Naive thymus-derived CD4-positive, alpha-beta T cell (primary cell): ENCODE measurements at regions not wholly inside any gene's neighbourhood (a gene's known extent, or its start where the extent isn't known, plus 50 kb on each side); places are given as distances from the start of the nearest gene placed in this dataset.
"Not testable (repeated sequence)": the region's sequence is repeated elsewhere in the genome, so short reads cannot be mapped to it uniquely, and the experiment has no call there.

Experiments
- ATAC-seq: fragments of 150-1000 bp; cut with Tn5 transposase; 2 replicates; pipeline ENCODE4 v1.10.0; 2021; ENCODE audit warnings: mild to moderate bottlenecking, moderate library complexity
- CTCF ChIA-PET: fragments of 350-600 bp; sonication (Branson Sonifier 250); formaldehyde crosslinking; loops from one replicate; lab custom pipeline; 2021; ENCODE audit warnings: antibody characterized with exemption; lab: Charles Lee
- POLR2A ChIA-PET: fragments of 350-600 bp; sonication (Branson Sonifier 250); formaldehyde crosslinking; loops from one replicate; lab custom pipeline; 2021; ENCODE audit warnings: antibody characterized with exemption, inconsistent platforms; lab: Charles Lee
- DNase-seq, 9 donors: peaks; one replicate each; pipeline versions ENCODE4 v3.0.0 to v3.0.0-alpha.2; 2020 to 2022; ENCODE audit warnings: mixed read lengths in 1 of 9
- H3K27ac ChIP-seq: one replicate; pipeline ENCODE4 v1.7.0; 2013; ENCODE audit warnings: mild to moderate bottlenecking, low read depth, low read length, moderate library complexity
- H3K27me3 ChIP-seq, 2 donors: one replicate each; pipeline ENCODE4 v1.7.0; 2013; ENCODE audit warnings: low read length in 2 of 2, mild to moderate bottlenecking in 2 of 2, moderate library complexity in 2 of 2; ENCODE audit not compliant: control insufficient read depth in 2 of 2, insufficient read depth in 2 of 2
- H3K36me3 ChIP-seq, 3 experiments: 1 replicate in 2 of 3; 2 replicates in 1 of 3; pipeline ENCODE4 v1.7.0; 2013; ENCODE audit warnings: low read length in 3 of 3, mild to moderate bottlenecking in 3 of 3, moderate library complexity in 1 of 3; ENCODE audit not compliant: insufficient read depth in 3 of 3, control insufficient read depth in 2 of 3
- H3K4me1 ChIP-seq, 2 donors: one replicate each; pipeline ENCODE4 v1.7.0; 2013; ENCODE audit warnings: low read length in 2 of 2, mild to moderate bottlenecking in 2 of 2, moderate library complexity in 1 of 2; ENCODE audit not compliant: control insufficient read depth in 2 of 2, insufficient read depth in 2 of 2
- H3K4me3 ChIP-seq: 2 replicates; pipeline ENCODE4 v1.7.0; 2013; ENCODE audit warnings: mild to moderate bottlenecking, low read length
- H3K9me3 ChIP-seq, 3 experiments: 1 replicate in 2 of 3; 2 replicates in 1 of 3; pipeline ENCODE4 v1.7.0; 2013; ENCODE audit warnings: low read length in 3 of 3; ENCODE audit not compliant: control insufficient read depth in 2 of 3
- H3K27ac Mint-ChIP-seq, 9 donors: one replicate each; pipeline ENCODE4 v1.8.0; 2020 to 2022; ENCODE audit warnings: mixed read lengths in 9 of 9, mild to moderate bottlenecking in 8 of 9, moderate library complexity in 5 of 9, inconsistent platforms in 2 of 9
- H3K27me3 Mint-ChIP-seq, 5 donors: one replicate each; pipeline ENCODE4 v1.8.0; 2021 to 2022; ENCODE audit warnings: mixed read lengths in 5 of 5, mild to moderate bottlenecking in 1 of 5
- H3K36me3 Mint-ChIP-seq, 5 donors: one replicate each; pipeline ENCODE4 v1.8.0; 2020 to 2022; ENCODE audit warnings: mixed read lengths in 5 of 5, mild to moderate bottlenecking in 3 of 5, inconsistent platforms in 1 of 5
- H3K4me1 Mint-ChIP-seq, 7 donors: one replicate each; pipeline ENCODE4 v1.8.0; 2020 to 2022; ENCODE audit warnings: mixed read lengths in 7 of 7, mild to moderate bottlenecking in 3 of 7, inconsistent platforms in 1 of 7
- H3K4me3 Mint-ChIP-seq, 10 donors: one replicate each; pipeline ENCODE4 v1.8.0; 2020 to 2022; ENCODE audit warnings: mild to moderate bottlenecking in 10 of 10, mixed read lengths in 10 of 10, moderate library complexity in 6 of 10, inconsistent platforms in 2 of 10
- H3K9me3 Mint-ChIP-seq, 11 donors: one replicate each; pipeline ENCODE4 v1.8.0; 2020 to 2022; ENCODE audit warnings: mixed read lengths in 11 of 11, mild to moderate bottlenecking in 4 of 11, inconsistent platforms in 1 of 11, moderate library complexity in 1 of 11
- intact Hi-C, 2 donors: fragments of 100-400 bp; cut with micrococcal nuclease; formaldehyde crosslinking; loops; one replicate each; pipeline ENCODE4 v1.15.1; 2023

DNA sequence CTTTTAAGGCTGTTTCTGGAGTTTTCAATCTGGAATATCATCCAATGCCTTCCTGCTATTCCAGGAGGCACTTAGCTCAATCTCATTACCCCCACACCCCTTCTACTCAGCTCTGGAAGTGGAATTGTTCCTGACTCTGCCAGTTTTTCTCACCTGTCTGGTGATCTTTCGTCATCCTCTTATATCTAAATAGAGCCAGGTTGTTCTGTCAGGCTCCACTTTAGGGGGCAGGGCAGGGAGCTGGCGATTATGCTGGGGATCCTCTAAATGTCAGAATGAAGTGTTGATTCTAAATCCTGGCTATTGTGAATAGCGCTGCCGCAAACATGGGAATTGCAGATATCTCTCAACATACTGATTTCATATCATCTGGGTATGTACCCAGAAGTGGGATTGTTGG lies 63.6 kb upstream of the ETV3 start:
- Histone ChIP-seq H3K4me1 (no peaks in the 10 kb centered on the region), H3K9me3 (no peaks in the 10 kb centered on the region), H3K36me3 (no peaks in the 10 kb centered on the region), H3K27ac (no peak overlapping the region), H3K4me3 (no peak overlapping the region), H3K27me3 (no peaks in the 10 kb centered on the region)
- intact Hi-C loops, result no loop called here
- Mint-ChIP-seq H3K27ac (no peak overlapping the region), H3K4me1 (no peaks in the 10 kb centered on the region), H3K4me3 (no peak overlapping the region), H3K9me3 (peaks cover 0 to 1% (median 0%) of the 10 kb centered on the region in 11 donors), H3K27me3 (peaks cover 2 to 35% (median 23%) of the 10 kb centered on the region in 5 donors), H3K36me3 (no peaks in the 10 kb centered on the region)
- DNase-seq (no peak), ATAC-seq (no peak)
- ChIA-PET POLR2A (no interaction called here), CTCF (no interaction called here)

DNA sequence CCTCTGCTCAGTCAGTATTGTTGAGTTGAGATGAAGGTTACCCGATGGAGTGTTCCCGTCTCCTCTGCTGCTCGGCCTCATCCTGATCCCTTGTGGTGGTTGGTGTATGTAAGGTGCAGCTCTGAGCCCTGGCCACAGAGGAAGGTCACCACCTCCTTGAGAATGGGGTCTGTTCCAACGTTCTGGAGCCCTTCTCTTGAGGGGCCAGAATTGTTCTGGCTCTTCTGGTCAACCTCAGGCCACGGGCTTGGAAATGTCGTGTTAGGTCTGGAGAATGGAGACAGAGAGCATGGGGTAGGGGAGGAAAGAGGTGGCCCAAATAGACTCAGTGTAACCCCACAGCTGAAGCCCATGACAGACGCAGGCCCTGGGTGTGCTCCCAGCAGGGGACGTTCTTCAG lies 62.3 kb upstream of the ETV3 start:
- intact Hi-C loops, result no loop called here
- DNase-seq (no peak), ATAC-seq (no peak)
- Mint-ChIP-seq H3K36me3 (no peaks in the 10 kb centered on the region), H3K4me1 (peaks cover 0 to 3% (median 0%) of the 10 kb centered on the region in 7 donors), H3K27me3 (peaks cover 14 to 41% (median 30%) of the 10 kb centered on the region in 5 donors), H3K27ac (no peak overlapping the region), H3K9me3 (peaks cover 0 to 1% (median 0%) of the 10 kb centered on the region in 11 donors), H3K4me3 (no peak overlapping the region)
- H3K27me3 ChIP-seq, result no peaks in the 10 kb centered on the region
- H3K4me3 ChIP-seq, result no peak overlapping the region
- H3K36me3 ChIP-seq, result no peaks in the 10 kb centered on the region
- no peaks in the 10 kb centered on the region for H3K4me1 ChIP-seq
- no peak overlapping the region for H3K27ac ChIP-seq
- ChIA-PET CTCF (no interaction called here), POLR2A (no interaction called here)
- no peaks in the 10 kb centered on the region for H3K9me3 ChIP-seq

DNA sequence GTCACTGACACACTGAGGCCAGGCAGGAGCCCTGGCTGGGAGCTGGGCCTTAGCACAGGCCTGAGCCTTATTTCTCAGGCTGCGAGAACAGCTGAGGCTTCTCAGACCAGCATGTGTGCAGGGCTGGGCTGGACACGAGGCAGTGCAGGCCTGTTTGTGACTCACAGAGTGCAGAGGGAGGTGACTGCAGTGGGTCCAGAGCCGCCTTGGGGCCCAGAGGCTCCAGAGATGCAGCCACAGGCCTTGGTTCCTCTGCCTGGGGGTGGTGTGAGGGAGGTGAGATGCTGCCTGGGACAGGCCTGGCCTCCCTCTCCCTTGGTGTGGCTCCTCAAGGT lies 61.2 kb upstream of the ETV3 start:
- Mint-ChIP-seq H3K27ac (no peak overlapping the region), H3K9me3 (peaks cover 0 to 1% (median 0%) of the 10 kb centered on the region in 11 donors), H3K27me3 (peaks cover 15 to 34% (median 31%) of the 10 kb centered on the region in 5 donors), H3K4me3 (no peak overlapping the region), H3K36me3 (no peaks in the 10 kb centered on the region), H3K4me1 (peaks cover 0 to 3% (median 3%) of the 10 kb centered on the region in 7 donors)
- ChIA-PET CTCF (no interaction called here), POLR2A (no interaction called here)
- Histone ChIP-seq H3K4me1 (no peaks in the 10 kb centered on the region), H3K4me3 (no peak overlapping the region), H3K27me3 (no peaks in the 10 kb centered on the region), H3K36me3 (no peaks in the 10 kb centered on the region), H3K27ac (no peak overlapping the region), H3K9me3 (no peaks in the 10 kb centered on the region)
- ATAC-seq (no peak), DNase-seq (no peak)
- intact Hi-C loops, result loop anchor here in 1 of 2 donors (10.0 kb wide), 1 partner anchor 925 kb away; a partner anchor contains a TSS

DNA sequence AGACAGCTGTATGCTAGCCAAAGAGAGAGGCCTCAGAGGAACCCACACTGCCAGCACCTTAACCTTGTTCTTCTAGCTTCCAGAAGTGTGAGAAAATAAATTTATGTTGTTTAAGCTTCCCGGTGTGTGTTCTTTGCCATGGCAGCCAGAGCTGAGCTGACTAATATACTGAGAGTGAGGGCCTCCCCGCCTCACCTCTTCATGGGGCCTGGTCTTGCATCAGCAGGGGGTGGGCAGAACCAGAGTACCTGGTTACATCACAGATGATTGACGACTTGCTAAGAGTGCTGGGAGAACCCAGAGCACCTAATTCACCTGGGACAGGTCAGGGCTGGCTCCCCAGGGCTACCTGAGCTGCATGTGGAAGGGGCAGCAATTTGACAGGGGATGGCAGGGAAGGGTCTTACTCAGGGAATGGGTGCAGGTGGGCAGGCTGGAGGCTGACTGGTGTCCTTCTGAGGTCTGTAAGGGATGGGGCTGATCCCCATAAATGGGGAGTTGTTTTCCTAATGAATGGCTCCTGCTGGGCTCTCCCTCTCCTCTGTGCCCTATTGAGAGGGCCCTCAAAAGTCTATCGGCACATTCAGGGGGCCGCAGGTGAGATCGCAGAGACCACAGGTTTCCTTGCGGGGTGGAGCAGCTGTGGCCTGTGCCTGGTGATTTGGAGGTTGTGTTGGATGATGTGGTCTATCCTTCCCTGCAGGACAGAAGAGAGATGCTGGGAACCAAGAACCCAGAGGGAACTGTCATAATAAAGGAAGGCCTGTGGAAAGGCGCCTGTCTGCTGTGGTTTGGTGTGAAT lies 60.6 kb upstream of the ETV3 start:
- Mint-ChIP-seq H3K27me3 (peaks cover 19 to 39% (median 31%) of the 10 kb centered on the region in 5 donors), H3K36me3 (no peaks in the 10 kb centered on the region), H3K4me1 (peaks cover 0 to 6% (median 4%) of the 10 kb centered on the region in 7 donors), H3K9me3 (peaks cover 0 to 1% (median 0%) of the 10 kb centered on the region in 11 donors), H3K4me3 (no peak overlapping the region), H3K27ac (no peak overlapping the region)
- POLR2A ChIA-PET, result no interaction called here
- Histone ChIP-seq H3K4me1 (no peaks in the 10 kb centered on the region), H3K4me3 (no peak overlapping the region), H3K9me3 (no peaks in the 10 kb centered on the region), H3K27ac (no peak overlapping the region), H3K36me3 (no peaks in the 10 kb centered on the region), H3K27me3 (peaks cover 0 to 3% of the 10 kb centered on the region in 2 donors)
- DNase-seq, result no peak
- CTCF ChIA-PET, result no interaction called here
- intact Hi-C loops, result loop anchor here in 1 of 2 donors (10.0 kb wide), 1 partner anchor 926 kb away; a partner anchor contains a TSS
- no peak for ATAC-seq

- ChIA-PET CTCF (no interaction called here), POLR2A (no interaction called here)
- Mint-ChIP-seq H3K27ac (no peak overlapping the region), H3K27me3 (peaks cover 22 to 39% (median 33%) of the 10 kb centered on the region in 5 donors), H3K4me3 (no peak overlapping the region), H3K4me1 (peaks cover 0 to 12% (median 9%) of the 10 kb centered on the region in 7 donors), H3K36me3 (no peaks in the 10 kb centered on the region), H3K9me3 (no peaks in the 10 kb centered on the region)
- ATAC-seq (no peak), DNase-seq (no peak)
- H3K27ac ChIP-seq, result no peak overlapping the region
- H3K4me3 ChIP-seq, result no peak overlapping the region
- H3K27me3 ChIP-seq, result peaks cover 0 to 3% of the 10 kb centered on the region in 2 donors
- intact Hi-C loops, result loop anchor here in 1 of 2 donors (10.0 kb wide), 1 partner anchor 927 kb away; a partner anchor contains a TSS
- H3K4me1 ChIP-seq, result no peaks in the 10 kb centered on the region
- no peaks in the 10 kb centered on the region for H3K9me3 ChIP-seq
- no peaks in the 10 kb centered on the region for H3K36me3 ChIP-seq
Measured at GRCh38 chr1:157197906-157198435, 59.8 kb upstream of the ETV3 start.

- intact Hi-C loops, result loop anchor here in 1 of 2 donors (10.0 kb wide), 1 partner anchor 928 kb away; a partner anchor contains a TSS
- Mint-ChIP-seq H3K27me3 (peaks cover 32 to 44% (median 33%) of the 10 kb centered on the region in 5 donors), H3K4me1 (peaks cover 0 to 12% (median 9%) of the 10 kb centered on the region in 7 donors)
- peak; percentile 60 for ATAC-seq
- H3K9me3 ChIP-seq, H3K27me3 ChIP-seq, H3K4me3 ChIP-seq, H3K9me3 Mint-ChIP-seq, H3K36me3 ChIP-seq, POLR2A ChIA-PET, H3K27ac Mint-ChIP-seq, DNase-seq, H3K4me1 ChIP-seq, H3K27ac ChIP-seq, H3K4me3 Mint-ChIP-seq, H3K36me3 Mint-ChIP-seq, CTCF ChIA-PET: not testable (repeated sequence)
Measured at GRCh38 chr1:157196670-157197456, 58.7 kb upstream of the ETV3 start.
